H1 (cell line): ENCODE measurements at regions not wholly inside any gene's neighbourhood (a gene's known extent, or its start where the extent isn't known, plus 50 kb on each side); places are given as distances from the start of the nearest gene placed in this dataset.

Experiments
- CTCF ChIA-PET: fragments of 300-600 bp; sonication (Branson Sonifier 250); formaldehyde crosslinking; loops from one replicate; lab custom pipeline; 2021; ENCODE audit not compliant: partially characterized antibody; lab: Charles Lee
- POLR2A ChIA-PET: fragments of 300-600 bp; sonication (Branson Sonifier 250); formaldehyde crosslinking; loops from one replicate; lab custom pipeline; 2021; ENCODE audit warnings: inconsistent platforms; ENCODE audit not compliant: partially characterized antibody; lab: Charles Lee
- DNase-seq, 2 experiments: peaks; one replicate each; pipeline versions ENCODE4 v3.0.0 to v3.0.0-alpha.2; 2010 to 2022; ENCODE audit warnings: low spot score in 2 of 2, low read depth in 1 of 2, mixed read lengths in 1 of 2
- FAIRE-seq: peaks from 2 replicates; lab custom pipeline; 2011; peaks lifted over from hg19 to GRCh38; lab: Jason Lieb, UNC
- H2AFZ ChIP-seq: 2 replicates; pipeline ENCODE4 v1.8.1; 2012; ENCODE audit warnings: low read length, inconsistent platforms
- H2AK5ac ChIP-seq: 2 replicates; pipeline ENCODE4 v1.6.1; 2013; ENCODE audit warnings: low read depth, low read length
- H2BK120ac ChIP-seq: replicated peaks from 2 replicates; pipeline ENCODE3; 2013; ENCODE audit warnings: low read depth, low read length, inconsistent platforms
- H2BK12ac ChIP-seq: 2 replicates; pipeline ENCODE4 v1.6.1; 2013; ENCODE audit warnings: low read depth, low read length
- H2BK15ac ChIP-seq: 2 replicates; pipeline ENCODE4 v1.6.1; 2013; ENCODE audit warnings: low read length
- H2BK20ac ChIP-seq: 2 replicates; pipeline ENCODE4 v1.6.1; 2013; ENCODE audit warnings: low read length
- H2BK5ac ChIP-seq: 2 replicates; pipeline ENCODE4 v1.6.1; 2013; ENCODE audit warnings: low read depth, low read length
- H3K14ac ChIP-seq: 2 replicates; pipeline ENCODE4 v1.6.1; 2013; ENCODE audit warnings: inconsistent platforms; ENCODE audit not compliant: insufficient read length
- H3K18ac ChIP-seq: 2 replicates; pipeline ENCODE4 v1.6.1; 2013; ENCODE audit warnings: low read length; ENCODE audit errors: extremely low read depth
- H3K23ac ChIP-seq: 2 replicates; pipeline ENCODE4 v1.6.1; 2013; ENCODE audit warnings: inconsistent platforms; ENCODE audit not compliant: insufficient read length
- H3K23me2 ChIP-seq: 2 replicates; pipeline ENCODE4 v1.6.1; 2013; ENCODE audit warnings: low read depth, low read length
- H3K27ac ChIP-seq: 2 replicates; pipeline ENCODE4 v1.6.1; 2011; ENCODE audit warnings: low read depth, low read length, inconsistent platforms
- H3K27me3 ChIP-seq, 4 experiments: replicated peaks in 1 of 4; 1 replicate in 1 of 4; 2 replicates in 3 of 4; pipeline versions ENCODE4 v1.6.1 to v1.8.1; 2011 to 2013; ENCODE audit warnings: low read length in 3 of 4, mild to moderate bottlenecking in 3 of 4, inconsistent platforms in 2 of 4, mixed read lengths in 2 of 4, moderate library complexity in 1 of 4; ENCODE audit not compliant: control insufficient read depth in 3 of 4, insufficient read depth in 3 of 4; ENCODE audit errors: extremely low read depth in 1 of 4
- H3K36me3 ChIP-seq, 4 experiments: 2 replicates each; pipeline versions ENCODE4 v1.6.1 to v1.8.1; 2011 to 2013; ENCODE audit warnings: mild to moderate bottlenecking in 4 of 4, low read length in 3 of 4, moderate library complexity in 2 of 4, control low read depth in 1 of 4, inconsistent platforms in 1 of 4; ENCODE audit not compliant: insufficient read depth in 4 of 4, control insufficient read depth in 2 of 4
- H3K4ac ChIP-seq: replicated peaks from 2 replicates; pipeline ENCODE3; 2013; ENCODE audit warnings: low read length, low read depth, mixed read lengths, inconsistent platforms; ENCODE audit not compliant: insufficient read length
- H3K4me1 ChIP-seq, 4 experiments: replicated peaks in 1 of 4; 1 replicate in 1 of 4; 2 replicates in 3 of 4; pipeline versions ENCODE4 v1.6.1 to v1.8.1; 2011 to 2013; ENCODE audit warnings: low read length in 3 of 4, inconsistent platforms in 2 of 4, mixed read lengths in 1 of 4; ENCODE audit not compliant: insufficient read depth in 4 of 4, control insufficient read depth in 3 of 4
- H3K4me2 ChIP-seq, 2 experiments: 2 replicates each; pipeline versions ENCODE4 v1.6.1 to v1.8.1; 2011 to 2013; ENCODE audit warnings: low read depth in 2 of 2, low read length in 2 of 2, control low read depth in 1 of 2, inconsistent platforms in 1 of 2, mild to moderate bottlenecking in 1 of 2; ENCODE audit not compliant: insufficient read depth in 1 of 2
- H3K4me3 ChIP-seq, 4 experiments: fragments of 200-600, 300-600 bp in 1 of 4; sonication (generic), shearing (Covaris generic), sonication (Bioruptor Twin) in 1 of 4; 2 replicates each; pipeline versions ENCODE4 v1.5.1 to v1.8.1; 2011 to 2016; ENCODE audit warnings: low read length in 4 of 4, low read depth in 3 of 4, control low read depth in 2 of 4, inconsistent platforms in 2 of 4, mild to moderate bottlenecking in 2 of 4, mixed read lengths in 1 of 4, moderate library complexity in 1 of 4; ENCODE audit not compliant: insufficient read depth in 2 of 4; ENCODE audit errors: extremely low read depth in 1 of 4
- H3K56ac ChIP-seq: replicated peaks from 2 replicates; pipeline ENCODE3; 2013; ENCODE audit warnings: low read depth, mild to moderate bottlenecking, mixed read lengths, low read length, inconsistent platforms; ENCODE audit not compliant: insufficient read length
- H3K79me1 ChIP-seq: 2 replicates; pipeline ENCODE4 v1.6.1; 2013; ENCODE audit warnings: low read depth, low read length, control low read depth
- H3K79me2 ChIP-seq, 2 experiments: 2 replicates each; pipeline versions ENCODE4 v1.6.1 to v1.8.1; 2012 to 2013; ENCODE audit warnings: low read length in 2 of 2, mild to moderate bottlenecking in 2 of 2, inconsistent platforms in 1 of 2; ENCODE audit not compliant: insufficient read depth in 2 of 2, control insufficient read depth in 1 of 2
- H3K9ac ChIP-seq, 4 experiments: replicated peaks in 1 of 4; 1 replicate in 1 of 4; 2 replicates in 3 of 4; pipeline versions ENCODE4 v1.6.1 to v1.8.1; 2011 to 2013; ENCODE audit warnings: low read depth in 3 of 4, low read length in 3 of 4, control low read depth in 2 of 4, mild to moderate bottlenecking in 2 of 4, moderate library complexity in 2 of 4, inconsistent platforms in 1 of 4; ENCODE audit errors: extremely low read depth in 1 of 4
- H3K9me3 ChIP-seq, 2 experiments: 2 replicates each; pipeline versions ENCODE4 v1.6.1 to v1.8.1; 2012 to 2013; ENCODE audit warnings: mild to moderate bottlenecking in 2 of 2, moderate library complexity in 2 of 2, control low read depth in 1 of 2, inconsistent platforms in 1 of 2, low read depth in 1 of 2, low read length in 1 of 2, mixed read lengths in 1 of 2; ENCODE audit not compliant: insufficient read depth in 2 of 2
- H4K20me1 ChIP-seq, 2 experiments: replicated peaks in 1 of 2; 2 replicates each; pipeline versions ENCODE3 to v1.8.1; 2011 to 2013; ENCODE audit warnings: inconsistent platforms in 2 of 2, low read length in 2 of 2, mild to moderate bottlenecking in 1 of 2; ENCODE audit not compliant: insufficient read depth in 2 of 2, control insufficient read depth in 1 of 2
- H4K5ac ChIP-seq: 2 replicates; pipeline ENCODE4 v1.6.1; 2013; ENCODE audit warnings: low read length, low read depth, mixed read lengths, inconsistent platforms; ENCODE audit not compliant: insufficient read length
- H4K8ac ChIP-seq: 2 replicates; pipeline ENCODE4 v1.8.0; 2013; ENCODE audit warnings: mild to moderate bottlenecking, moderate library complexity, low read length, inconsistent platforms; ENCODE audit not compliant: insufficient read depth; ENCODE audit errors: extremely low read depth
- H4K91ac ChIP-seq: replicated peaks from 2 replicates; pipeline ENCODE3; 2013; ENCODE audit warnings: low read length, mixed read lengths, inconsistent platforms; ENCODE audit not compliant: insufficient read length
- CBX8 ChIP-seq: fragments of 300-800, 300-1000 bp; sonication (generic); IDR thresholded peaks from 2 replicates; pipeline ENCODE4 v1.7.1; 2016; ENCODE audit warnings: low read depth, low read length, borderline replicate concordance
- CHD1 ChIP-seq: IDR thresholded peaks from 2 replicates; pipeline ENCODE4 v1.6.1; 2012; ENCODE audit warnings: low read depth, low read length, improper control_type of control experiment
- FOSL1 ChIP-seq: IDR thresholded peaks from 2 replicates; pipeline ENCODE4 v1.6.1; 2011; ENCODE audit warnings: mild to moderate bottlenecking, low read depth, low read length, moderate library complexity; ENCODE audit not compliant: insufficient read depth
- RAD21 ChIP-seq, 2 experiments: IDR thresholded peaks in 1 of 2; conservative IDR thresholded peaks in 1 of 2; 2 replicates each; pipeline ENCODE4 v1.6.1; 2011; ENCODE audit warnings: low read depth in 2 of 2, low read length in 2 of 2, improper control_type of control experiment in 1 of 2, inconsistent platforms in 1 of 2, mild to moderate bottlenecking in 1 of 2, moderate library complexity in 1 of 2
- RFX5 ChIP-seq: IDR thresholded peaks from 2 replicates; pipeline ENCODE4 v1.6.1; 2011; ENCODE audit warnings: low read depth, low read length, improper control_type of control experiment, borderline replicate concordance
- SUZ12 ChIP-seq: fragments of 200-600 bp; sonication (generic); IDR thresholded peaks from 2 replicates; pipeline ENCODE4 v1.6.1; 2012; ENCODE audit warnings: mild to moderate bottlenecking, inconsistent platforms, low read length, moderate library complexity, mixed read lengths
- USF2 ChIP-seq: IDR thresholded peaks from 2 replicates; pipeline ENCODE4 v1.6.1; 2011; ENCODE audit warnings: low read length, improper control_type of control experiment
- WGBS, 2 experiments: shearing (Covaris generic) in 1 of 2; methylation state at CpG; one replicate each; pipeline versions ENCODE4 v1.1.6 to v1.1.7; 2013 to 2015; ENCODE audit warnings: low lambda C conversion rate in 2 of 2, mixed read lengths in 2 of 2, inconsistent platforms in 1 of 2, low coverage in 1 of 2, missing lambda C conversion rate in 1 of 2; ENCODE audit not compliant: insufficient replicate concordance in 2 of 2, insufficient coverage in 1 of 2, insufficient read length in 1 of 2; ENCODE audit errors: extremely low coverage in 1 of 2, missing lambda C conversion rate in 1 of 2; 5-methylcytosine and 5-hydroxymethylcytosine counted together

- Histone ChIP-seq H4K91ac (no peak overlapping the region), H2BK12ac (no peak overlapping the region), H3K79me1 (no peaks in the 10 kb centered on the region), H3K18ac (no peak overlapping the region), H2BK120ac (no peak overlapping the region), H2BK15ac (no peak overlapping the region), H3K4me3 (no peak overlapping the region), H4K8ac (no peak overlapping the region), H3K23me2 (no peaks in the 10 kb centered on the region; the same call in 1 of the 2 replicates), H3K23ac (no peak overlapping the region), H3K79me2 (no peaks in the 10 kb centered on the region), H3K4ac (no peak overlapping the region), H3K36me3 (no peaks in the 10 kb centered on the region), H3K27me3 (no peaks in the 10 kb centered on the region), H3K9me3 (no peaks in the 10 kb centered on the region), H3K14ac (no peak overlapping the region), H2AFZ (peak overlapping the region; percentile 70; the same call in 1 of the 2 replicates), H4K20me1 (no peaks in the 10 kb centered on the region), H3K56ac (no peak overlapping the region), H2BK20ac (no peak overlapping the region), H3K4me2 (no peak overlapping the region), H3K9ac (peak overlapping the region in 1 of 4 experiments; percentile 8; a peak in 1 of 7 replicates), H2BK5ac (no peak overlapping the region), H3K4me1 (peaks cover 0 to 2% (median 0%) of the 10 kb centered on the region in 4 experiments; a peak in 1 of 7 replicates), H3K27ac (no peak overlapping the region), H4K5ac (no peak overlapping the region), H2AK5ac (no peak overlapping the region)
- ChIA-PET CTCF (interaction anchor here (0.6 to 2.0 kb wide), 8 partner anchors 10 to 1016 kb away, joined by 3 to 6 read pairs (median 3); partner anchors contain the start of gene YWHAQ), POLR2A (interaction anchor here (1.4 kb wide), 1 partner anchor 84 kb away, joined by 5 read pairs; the partner anchor contains the start of gene YWHAQ)
- TF ChIP-seq RFX5 (no peak), USF2 (no peak), FOSL1 (no peak), SUZ12 (no peak), CHD1 (no peak), RAD21 (IDR thresholded peaks at IDR 0.05 in 1 of 2, conservative IDR thresholded peaks at IDR 0.05 in 1 of 2; ENCODE audit: low read depth in 2 of 2, low read length in 2 of 2) (no peak), CBX8 (no peak)
- 94% methylated on average over 14 of the region's 14 CpGs; no CpG with 5 or more reads in 1 of the 2 experiments for WGBS, 2 experiments
- DNase-seq (no peak), FAIRE-seq (no peak)
Measured at GRCh38 chr2:9714630-9715214, 83.9 kb upstream of the YWHAQ start.
